HepG2 (cell line): ENCODE measurements at regions not wholly inside any gene's neighbourhood (a gene's known extent, or its start where the extent isn't known, plus 50 kb on each side); places are given as distances from the start of the nearest gene placed in this dataset.

Experiments used
- ATAC-seq: fragments of 200-7000 bp; cut with Tn5 transposase; 3 replicates; pipeline ENCODE4 v1.9.1; 2020; ENCODE audit warnings: mild to moderate bottlenecking, moderate library complexity
- BruUV-seq: library from RNA; stranded (reverse); fragments of 400-500 nt; replicated peaks from 2 replicates; lab custom pipeline; 2021; lab: Mats Ljungman, UMichigan
- CTCF ChIA-PET: fragments of 300-600 bp; formaldehyde crosslinking; extraction: SDS; loops from one replicate; lab custom pipeline; 2021; ENCODE audit warnings: low total read pairs, inconsistent platforms, low intra/inter-chr PET ratio; lab: Yijun Ruan, JAX
- POLR2A ChIA-PET: fragments of 350-600 bp; sonication (Branson Sonifier 250); formaldehyde crosslinking; loops from one replicate; lab custom pipeline; 2020; ENCODE audit warnings: antibody characterized with exemption, inconsistent platforms; lab: Yijun Ruan, JAX
- DNase-seq: peaks from one replicate; pipeline ENCODE4 v3.0.0-alpha.2; 2015; ENCODE audit warnings: low spot score
- FAIRE-seq: peaks from 3 replicates; lab custom pipeline; 2011; peaks lifted over from hg19 to GRCh38; lab: Jason Lieb, UNC
- H2AFZ ChIP-seq: one replicate; pipeline ENCODE4 v1.6.1; 2011; ENCODE audit warnings: low read length, inconsistent platforms
- H3K27ac ChIP-seq: fragments of 300-600 bp; 3 replicates; pipeline ENCODE4 v1.8.0; 2011; ENCODE audit warnings: mixed run types, mild to moderate bottlenecking, mixed read lengths, low read length, inconsistent platforms; ENCODE audit not compliant: insufficient read depth; ENCODE audit errors: extremely low read length
- H3K27me3 ChIP-seq, 2 experiments: fragments of 200-600 bp in 1 of 2; 2 replicates in 1 of 2; 3 replicates in 1 of 2; pipeline versions ENCODE4 v1.6.0 to v1.8.0; 2011; ENCODE audit warnings: low read length in 2 of 2, mild to moderate bottlenecking in 2 of 2, moderate library complexity in 2 of 2, inconsistent platforms in 1 of 2; ENCODE audit not compliant: insufficient read depth in 2 of 2, control insufficient read depth in 1 of 2
- H3K36me3 ChIP-seq, 2 experiments: fragments of 200-600 bp in 1 of 2; replicated peaks in 1 of 2; 2 replicates in 1 of 2; 3 replicates in 1 of 2; pipeline versions ENCODE4 v1.5.1 to v1.8.0; 2011; ENCODE audit warnings: low read length in 2 of 2, inconsistent platforms in 1 of 2; ENCODE audit not compliant: insufficient read depth in 2 of 2, control insufficient read depth in 1 of 2
- H3K4me1 ChIP-seq: 2 replicates; pipeline ENCODE4 v1.5.1; 2012; ENCODE audit warnings: low read length, inconsistent platforms; ENCODE audit not compliant: insufficient read depth
- H3K4me2 ChIP-seq: 2 replicates; pipeline ENCODE4 v1.6.0; 2011; ENCODE audit warnings: low read depth, low read length, inconsistent platforms
- H3K4me3 ChIP-seq, 3 experiments: fragments of 200-600 bp in 1 of 3; sonication (generic), shearing (Covaris generic) in 1 of 3; replicated peaks in 1 of 3; 2 replicates each; pipeline ENCODE4 v1.5.1; 2011 to 2016; ENCODE audit warnings: low read length in 3 of 3, inconsistent platforms in 2 of 3, low read depth in 2 of 3, mild to moderate bottlenecking in 2 of 3, control low read depth in 1 of 3, mixed read lengths in 1 of 3; ENCODE audit not compliant: insufficient read depth in 1 of 3
- H3K79me2 ChIP-seq: one replicate; pipeline ENCODE4 v1.6.1; 2011; ENCODE audit warnings: low read length, inconsistent platforms; ENCODE audit not compliant: insufficient read depth
- H3K9ac ChIP-seq: 2 replicates; pipeline ENCODE4 v1.6.0; 2011; ENCODE audit warnings: mild to moderate bottlenecking, low read depth, low read length, inconsistent platforms; ENCODE audit not compliant: insufficient read depth
- H3K9me3 ChIP-seq: 2 replicates; pipeline ENCODE4 v1.5.1; 2012; ENCODE audit warnings: mild to moderate bottlenecking, low read length
- H4K20me1 ChIP-seq: 2 replicates; pipeline ENCODE4 v1.6.0; 2011; ENCODE audit warnings: inconsistent platforms, mild to moderate bottlenecking, low read length, moderate library complexity; ENCODE audit not compliant: insufficient read depth
- ATF7 ChIP-seq, 2 experiments: fragments of 450-650 bp in 1 of 2; sonication (generic) in 1 of 2; formaldehyde crosslinking in 1 of 2; IDR thresholded peaks; 2 replicates each; pipeline versions ENCODE4 v1.4.0 to v1.6.1; 2016 to 2020; ENCODE audit warnings: antibody characterized with exemption in 1 of 2, mild to moderate bottlenecking in 1 of 2, missing genetic modification reagents in 1 of 2
- CBX5 ChIP-seq: sonication (generic); formaldehyde crosslinking; IDR thresholded peaks from 2 replicates; pipeline ENCODE4 v1.4.0; 2020; ENCODE audit warnings: missing genetic modification reagents, borderline replicate concordance
- CREB1 ChIP-seq, 2 experiments: fragments of 450-650 bp in 1 of 2; IDR thresholded peaks; 2 replicates each; pipeline ENCODE4 v1.6.1; 2016 to 2017; ENCODE audit warnings: control low read depth in 1 of 2, mild to moderate bottlenecking in 1 of 2, missing compliant biosample characterization in 1 of 2, missing genetic modification characterization in 1 of 2
- DNMT1 ChIP-seq: sonication (generic); formaldehyde crosslinking; IDR thresholded peaks from 2 replicates; pipeline ENCODE4 v1.5.1; 2020; ENCODE audit warnings: mild to moderate bottlenecking, missing genetic modification reagents
- FOXP4 ChIP-seq: sonication (generic); formaldehyde crosslinking; IDR thresholded peaks from 2 replicates; pipeline ENCODE4 v1.4.0; 2020; ENCODE audit warnings: missing genetic modification reagents
- KLF9 ChIP-seq: IDR thresholded peaks from 2 replicates; pipeline ENCODE4 v1.6.1; 2016; ENCODE audit warnings: low read depth
- NCOA2 ChIP-seq: sonication (generic); formaldehyde crosslinking; IDR thresholded peaks from 2 replicates; pipeline ENCODE4 v1.8.0; 2022; ENCODE audit warnings: inconsistent platforms
- SALL1 ChIP-seq: sonication (generic); formaldehyde crosslinking; IDR thresholded peaks from 2 replicates; pipeline ENCODE4 v1.8.0; 2022; ENCODE audit warnings: mild to moderate bottlenecking, missing genetic modification reagents
- ZKSCAN1 ChIP-seq: fragments of 150-350 bp; IDR thresholded peaks from 2 replicates; pipeline ENCODE4 v1.6.1; 2014; ENCODE audit warnings: low read length
- ZMYM3 ChIP-seq: sonication (generic); formaldehyde crosslinking; IDR thresholded peaks from 2 replicates; pipeline ENCODE4 v1.5.1; 2020; ENCODE audit warnings: mild to moderate bottlenecking, missing genetic modification reagents
- ZNF121 ChIP-seq: sonication (generic); formaldehyde crosslinking; IDR thresholded peaks from 2 replicates; pipeline ENCODE4 v1.5.0; 2020; ENCODE audit warnings: mild to moderate bottlenecking, missing genetic modification reagents
- ZNF234 ChIP-seq: sonication (generic); formaldehyde crosslinking; conservative IDR thresholded peaks from 2 replicates; pipeline ENCODE4 v1.5.1; 2020; ENCODE audit warnings: mild to moderate bottlenecking, missing genetic modification reagents
- ZNF33B ChIP-seq: sonication (generic); formaldehyde crosslinking; IDR thresholded peaks from 2 replicates; pipeline ENCODE4 v1.5.1; 2020; ENCODE audit warnings: mild to moderate bottlenecking, missing genetic modification reagents
- ZNF430 ChIP-seq: sonication (generic); formaldehyde crosslinking; IDR thresholded peaks from 2 replicates; pipeline ENCODE4 v1.9.0; 2021; ENCODE audit warnings: mild to moderate bottlenecking, missing genetic modification reagents
- ZNF788 ChIP-seq: sonication (generic); formaldehyde crosslinking; IDR thresholded peaks from 2 replicates; pipeline ENCODE4 v1.5.0; 2020; ENCODE audit warnings: mild to moderate bottlenecking, missing genetic modification reagents, borderline replicate concordance
- WGBS: methylation state at CpG from one replicate; pipeline ENCODE4 v1.1.6; 2017; ENCODE audit warnings: low lambda C conversion rate; 5-methylcytosine and 5-hydroxymethylcytosine counted together
- in situ Hi-C: cut with HindIII; loops from 2 replicates; pipeline ENCODE4 v1.10.0; 2017; ENCODE audit warnings: low pct_unique_long_range_greater_than_20kb; ENCODE audit not compliant: extremely low pct_ligation_motif_present
- intact Hi-C: fragments of 100-400 bp; cut with micrococcal nuclease; formaldehyde crosslinking; loops from one replicate; pipeline ENCODE4 v1.10.0; 2022; ENCODE audit not compliant: unreplicated experiment
- TF ChIP-seq, protein P1 (sequence below): sonication (generic); IDR thresholded peaks from 2 replicates; pipeline ENCODE4 v1.6.1; 2016; ENCODE audit warnings: low read depth, borderline replicate concordance
- TF ChIP-seq, protein P2 (sequence below): IDR thresholded peaks from 2 replicates; pipeline ENCODE4 v1.6.1; 2016; ENCODE audit warnings: mild to moderate bottlenecking

- intact Hi-C loops (no loop called here), in situ Hi-C loops (no loop called here)
- no peak overlapping the region for H3K27ac ChIP-seq
- no peaks in the 10 kb centered on the region for H4K20me1 ChIP-seq
- TF ChIP-seq FOXP4 (no peak), ZNF33B (CRISPR knock-in tag) (no peak), ZNF121 (no peak), NCOA2 (CRISPR knock-in tag) (no peak), DNMT1 (no peak), ZKSCAN1 (no peak), ZMYM3 (CRISPR knock-in tag) (no peak), ZNF430 (no peak), CREB1 (IDR thresholded peaks at IDR 0.05) (0 out of 2 replicates have a peak, but pooled peaks have one; percentile 19), CREB1 (CRISPR knock-in tag; IDR thresholded peaks at IDR 0.05) (no peak), SALL1 (CRISPR knock-in tag) (no peak), KLF9 (CRISPR knock-in tag) (no peak), ZNF234 (no peak), ZNF788 (CRISPR knock-in tag) (no peak), CBX5 (CRISPR knock-in tag) (no peak), ATF7 (IDR thresholded peaks at IDR 0.05) (peak; percentile 73), ATF7 (CRISPR knock-in tag; IDR thresholded peaks at IDR 0.05) (no peak)
- TF ChIP-seq, protein P1, sequence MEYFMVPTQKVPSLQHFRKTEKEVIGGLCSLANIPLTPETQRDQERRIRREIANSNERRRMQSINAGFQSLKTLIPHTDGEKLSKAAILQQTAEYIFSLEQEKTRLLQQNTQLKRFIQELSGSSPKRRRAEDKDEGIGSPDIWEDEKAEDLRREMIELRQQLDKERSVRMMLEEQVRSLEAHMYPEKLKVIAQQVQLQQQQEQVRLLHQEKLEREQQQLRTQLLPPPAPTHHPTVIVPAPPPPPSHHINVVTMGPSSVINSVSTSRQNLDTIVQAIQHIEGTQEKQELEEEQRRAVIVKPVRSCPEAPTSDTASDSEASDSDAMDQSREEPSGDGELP, result no peak
- TF ChIP-seq, protein P2, sequence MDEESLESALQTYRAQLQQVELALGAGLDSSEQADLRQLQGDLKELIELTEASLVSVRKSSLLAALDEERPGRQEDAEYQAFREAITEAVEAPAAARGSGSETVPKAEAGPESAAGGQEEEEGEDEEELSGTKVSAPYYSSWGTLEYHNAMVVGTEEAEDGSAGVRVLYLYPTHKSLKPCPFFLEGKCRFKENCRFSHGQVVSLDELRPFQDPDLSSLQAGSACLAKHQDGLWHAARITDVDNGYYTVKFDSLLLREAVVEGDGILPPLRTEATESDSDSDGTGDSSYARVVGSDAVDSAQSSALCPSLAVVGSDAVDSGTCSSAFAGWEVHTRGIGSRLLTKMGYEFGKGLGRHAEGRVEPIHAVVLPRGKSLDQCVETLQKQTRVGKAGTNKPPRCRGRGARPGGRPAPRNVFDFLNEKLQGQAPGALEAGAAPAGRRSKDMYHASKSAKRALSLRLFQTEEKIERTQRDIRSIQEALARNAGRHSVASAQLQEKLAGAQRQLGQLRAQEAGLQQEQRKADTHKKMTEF (CRISPR knock-in tag), result no peak
- no peak overlapping the region for H3K9ac ChIP-seq
- H3K4me3 ChIP-seq, result no peak overlapping the region
- no peak for ATAC-seq
- no peak for FAIRE-seq
- H3K4me1 ChIP-seq, result peaks cover 24% of the 10 kb centered on the region
- H3K79me2 ChIP-seq, result no peaks in the 10 kb centered on the region
- no peak overlapping the region for H3K4me2 ChIP-seq
- no peak overlapping the region for H2AFZ ChIP-seq
- ChIA-PET CTCF (no interaction called here), POLR2A (interaction anchor here (3.9 kb wide), 1 partner anchor 10 kb away, joined by 22 read pairs; no protein-coding TSS in a partner anchor)
- no TSS peak for BruUV-seq
- H3K36me3 ChIP-seq, result no peaks in the 10 kb centered on the region
- WGBS, result 17% methylated on average over 3 of the region's 3 CpGs
- H3K9me3 ChIP-seq, result no peaks in the 10 kb centered on the region
- no peak for DNase-seq
- peaks cover 0 to 23% of the 10 kb centered on the region in 2 experiments; a peak in 2 of 5 replicates for H3K27me3 ChIP-seq
These were observed 116.8 kb upstream of the SERPINE2 start for GRCh38 chr2:224155896-224156295.
